PC-9 (cell line): ENCODE measurements at regions not wholly inside any gene's neighbourhood (a gene's known extent, or its start where the extent isn't known, plus 50 kb on each side); places are given as distances from the start of the nearest gene placed in this dataset.

Experiments used
- CTCF ChIP-seq: fragments of 200-600 bp; sonication (generic); conservative IDR thresholded peaks from 2 replicates; pipeline ENCODE4 v1.6.1; 2017; ENCODE audit warnings: mixed run types, antibody characterized with exemption, mild to moderate bottlenecking, moderate library complexity
- EZH2 ChIP-seq: fragments of 200-600 bp; sonication (generic); IDR thresholded peaks from 2 replicates; pipeline ENCODE4 v1.8.0; 2017; ENCODE audit warnings: antibody characterized with exemption, low read depth

- TF ChIP-seq CTCF, result no peak
- TF ChIP-seq EZH2, result no peak
Measured at GRCh38 chr3:27557411-27557810, 73.2 kb upstream of the SLC4A7 start.
